ENCODE measurements at regions not wholly inside any gene's neighbourhood (a gene's known extent, or its start where the extent isn't known, plus 50 kb on each side); places are given as distances from the start of the nearest gene placed in this dataset.

GRCh38 chr1:13889495-13889894, 189.5 kb downstream of the PRDM2 start:
- peaks cover 0 to 28% (median 10%) of the 10 kb centered on the region in 4 donors for H3K4me1 ChIP-seq
- no peaks in the 10 kb centered on the region for H3K9me3 ChIP-seq
- no peak overlapping the region for H3K4me3 ChIP-seq
- in situ Hi-C loops (cut with MboI; ENCODE audit: low pct_ligation_motif_present in 1 of 4, low pct_unique_long_range_greater_than_20kb in 1 of 4, low sequenced_read_pairs in 3 of 4) (no loop called here), intact Hi-C loops (cut with DNase I; ENCODE audit: low total_unique reads) (no loop called here)
- peak overlapping the region; percentile 65 to 75 (median 74) for H3K27ac ChIP-seq
- H3K27me3 ChIP-seq = peaks cover 46% of the 10 kb centered on the region
- no peaks in the 10 kb centered on the region for H3K36me3 ChIP-seq
- TF ChIP-seq EP300 (IDR thresholded peaks at IDR 0.05; ENCODE audit: low read depth) (no peak), POLR2A (IDR thresholded peaks at IDR 0.05) (no peak), POLR2AphosphoS5 (IDR thresholded peaks at IDR 0.05) (no peak), CTCF (IDR thresholded peaks at IDR 0.05) (no peak)
- 34 to 41% methylated on average over 3 of the region's 3 CpGs for WGBS, 2 donors (ENCODE audit: low coverage in 1 of 2)
- no peak for DNase-seq

- no peak overlapping the region for H3K4me3 ChIP-seq
- H3K27me3 ChIP-seq = peaks cover 49% of the 10 kb centered on the region
- 87 to 95% methylated on average over 2 of the region's 2 CpGs for WGBS, 2 donors (ENCODE audit: low coverage in 1 of 2)
- intact Hi-C loops (cut with DNase I; ENCODE audit: low total_unique reads) (no loop called here), in situ Hi-C loops (cut with MboI; ENCODE audit: low pct_ligation_motif_present in 1 of 4, low pct_unique_long_range_greater_than_20kb in 1 of 4, low sequenced_read_pairs in 3 of 4) (no loop called here)
- DNase-seq = no peak
- no peaks in the 10 kb centered on the region for H3K36me3 ChIP-seq
- TF ChIP-seq CTCF (IDR thresholded peaks at IDR 0.05) (no peak), EP300 (IDR thresholded peaks at IDR 0.05; ENCODE audit: low read depth) (no peak), POLR2AphosphoS5 (IDR thresholded peaks at IDR 0.05) (no peak), POLR2A (IDR thresholded peaks at IDR 0.05) (no peak)
- H3K27ac ChIP-seq = no peak overlapping the region
- peaks cover 0 to 28% (median 10%) of the 10 kb centered on the region in 4 donors for H3K4me1 ChIP-seq
- no peaks in the 10 kb centered on the region for H3K9me3 ChIP-seq
These were observed 190.8 kb downstream of the PRDM2 start for GRCh38 chr1:13890766-13891165.

- whole genome bisulfite sequencing, 2 donors (ENCODE audit: low coverage in 1 of 2) = 0 to 37% methylated on average over 2 to 7 of the region's 7 CpGs
- H3K36me3 ChIP-seq = no peaks in the 10 kb centered on the region
- in situ Hi-C loops (cut with MboI; ENCODE audit: low pct_ligation_motif_present in 1 of 4, low pct_unique_long_range_greater_than_20kb in 1 of 4, low sequenced_read_pairs in 3 of 4) (no loop called here), intact Hi-C loops (cut with DNase I; ENCODE audit: low total_unique reads) (no loop called here)
- H3K9me3 ChIP-seq = no peaks in the 10 kb centered on the region
- peak overlapping the region in 3 of 4 donors; percentile 48 to 59 (median 50) for H3K4me3 ChIP-seq
- peaks cover 47% of the 10 kb centered on the region for H3K27me3 ChIP-seq
- peaks cover 0 to 28% (median 10%) of the 10 kb centered on the region in 4 donors for H3K4me1 ChIP-seq
- no peak overlapping the region for H3K27ac ChIP-seq
- TF ChIP-seq EP300 (IDR thresholded peaks at IDR 0.05; ENCODE audit: low read depth) (no peak), POLR2AphosphoS5 (IDR thresholded peaks at IDR 0.05) (no peak), CTCF (IDR thresholded peaks at IDR 0.05) (no peak)
- no peak for DNase-seq
These were observed 192.2 kb downstream of the PRDM2 start for GRCh38 chr1:13892198-13892597.

- peaks cover 46% of the 10 kb centered on the region for H3K27me3 ChIP-seq
- WGBS, 2 donors (ENCODE audit: low coverage in 1 of 2) = 3% methylated on average over 25 of the region's 57 CpGs; no CpG with 5 or more reads in 1 of the 2 donors
- peaks cover 0 to 25% (median 10%) of the 10 kb centered on the region in 4 donors for H3K4me1 ChIP-seq
- H3K36me3 ChIP-seq = no peaks in the 10 kb centered on the region
- peak overlapping the region; percentile 17 to 67 (median 66) for H3K27ac ChIP-seq
- H3K4me3 ChIP-seq = peak overlapping the region; percentile 24 to 59 (median 49)
- intact Hi-C loops (cut with DNase I; ENCODE audit: low total_unique reads) = no loop called here
- TF ChIP-seq POLR2A (IDR thresholded peaks at IDR 0.05) (no peak), EP300 (IDR thresholded peaks at IDR 0.05; ENCODE audit: low read depth) (no peak), POLR2AphosphoS5 (IDR thresholded peaks at IDR 0.05) (no peak), CTCF (IDR thresholded peaks at IDR 0.05) (no peak)
- in situ Hi-C loops (cut with MboI; ENCODE audit: low pct_ligation_motif_present in 1 of 4, low pct_unique_long_range_greater_than_20kb in 1 of 4, low sequenced_read_pairs in 3 of 4) = no loop called here
- H3K9me3 ChIP-seq = no peaks in the 10 kb centered on the region
- peak; percentile 23 for DNase-seq
These were observed 192.8 kb downstream of the PRDM2 start for GRCh38 chr1:13892671-13893325.
